K562 (cell line): ENCODE measurements at regions not wholly inside any gene's neighbourhood (a gene's known extent, or its start where the extent isn't known, plus 50 kb on each side); places are given as distances from the start of the nearest gene placed in this dataset.

Experiments
- ATAC-seq: fragments of 200-7000 bp; cut with Tn5 transposase; 3 replicates; pipeline ENCODE4 v1.9.1; 2020; ENCODE audit warnings: moderate library complexity
- BruUV-seq: library from RNA; stranded (reverse); fragments of 400-500 nt; replicated peaks from 2 replicates; lab custom pipeline; 2021; lab: Mats Ljungman, UMichigan
- CTCF ChIA-PET: fragments of 300-600 bp; formaldehyde crosslinking; extraction: SDS; loops from one replicate; lab custom pipeline; 2021; ENCODE audit warnings: low intra/inter-chr PET ratio; lab: Yijun Ruan, JAX
- POLR2A ChIA-PET: fragments of 300-600, 350-650 bp; sonication (Branson Sonifier 250); formaldehyde crosslinking; extraction: SDS; loops from one replicate; lab custom pipeline; 2021; ENCODE audit warnings: antibody characterized with exemption, inconsistent platforms; lab: Yijun Ruan, JAX
- DNase-seq, 4 experiments: peaks; one replicate each; pipeline versions ENCODE4 v3.0.0 to v3.0.0-alpha.2; 2011 to 2018; ENCODE audit warnings: low spot score in 3 of 4, mixed read lengths in 3 of 4; ENCODE audit errors: extremely low read depth in 1 of 4
- FAIRE-seq: peaks from 2 replicates; lab custom pipeline; 2011; peaks lifted over from hg19 to GRCh38; lab: Jason Lieb, UNC
- H2AFZ ChIP-seq: 2 replicates; pipeline ENCODE4 v1.6.0; 2011; ENCODE audit warnings: low read depth, low read length, control low read depth, inconsistent platforms
- H3K27ac ChIP-seq: fragments of 200-600 bp; 3 replicates; pipeline ENCODE4 v1.8.0; 2011; ENCODE audit warnings: low read depth, mild to moderate bottlenecking, control low read depth, inconsistent platforms, low read length, moderate library complexity, mixed read lengths; ENCODE audit errors: extremely low read depth
- H3K27me3 ChIP-seq, 2 experiments: fragments of 300-600 bp in 1 of 2; 2 replicates in 1 of 2; 3 replicates in 1 of 2; pipeline versions ENCODE4 v1.6.0 to v1.8.0; 2011; ENCODE audit warnings: inconsistent platforms in 2 of 2, low read length in 2 of 2, mild to moderate bottlenecking in 1 of 2, mixed read lengths in 1 of 2, moderate library complexity in 1 of 2; ENCODE audit not compliant: control insufficient read depth in 2 of 2, insufficient read depth in 2 of 2
- H3K36me3 ChIP-seq: fragments of 300-600 bp; 3 replicates; pipeline ENCODE4 v1.8.0; 2011; ENCODE audit warnings: mild to moderate bottlenecking, low read length, inconsistent platforms; ENCODE audit not compliant: control insufficient read depth, insufficient read depth
- H3K4me1 ChIP-seq, 2 experiments: fragments of 200-600 bp in 1 of 2; replicated peaks in 1 of 2; 2 replicates in 1 of 2; 3 replicates in 1 of 2; pipeline versions ENCODE4 v1.5.1 to v1.8.0; 2011; ENCODE audit warnings: inconsistent platforms in 2 of 2, low read length in 2 of 2, mild to moderate bottlenecking in 1 of 2, mixed read lengths in 1 of 2, moderate library complexity in 1 of 2; ENCODE audit not compliant: control insufficient read depth in 2 of 2, insufficient read depth in 2 of 2
- H3K4me2 ChIP-seq: 2 replicates; pipeline ENCODE4 v1.6.1; 2011; ENCODE audit warnings: low read length, control low read depth, inconsistent platforms, mixed read lengths; ENCODE audit not compliant: insufficient read depth
- H3K4me3 ChIP-seq: fragments of 200-600 bp; sonication (generic), shearing (Covaris generic); 2 replicates; pipeline ENCODE4 v1.5.1; 2016; ENCODE audit warnings: control low read depth, inconsistent platforms
- H3K79me2 ChIP-seq: fragments of 200-600 bp; 3 replicates; pipeline ENCODE4 v1.8.0; 2011; ENCODE audit warnings: low read length, inconsistent platforms; ENCODE audit not compliant: control insufficient read depth, insufficient read depth
- H3K9ac ChIP-seq, 2 experiments: 2 replicates each; pipeline versions ENCODE4 v1.6.0 to v1.6.1; 2011; ENCODE audit warnings: low read depth in 2 of 2, low read length in 2 of 2, control low read depth in 1 of 2, inconsistent platforms in 1 of 2, mild to moderate bottlenecking in 1 of 2, mixed read lengths in 1 of 2; ENCODE audit not compliant: insufficient read depth in 1 of 2
- H3K9me1 ChIP-seq: one replicate; pipeline ENCODE4 v1.6.0; 2011; ENCODE audit warnings: inconsistent platforms, mild to moderate bottlenecking, low read length, moderate library complexity; ENCODE audit not compliant: control insufficient read depth, insufficient read depth
- H3K9me3 ChIP-seq: replicated peaks from 2 replicates; pipeline ENCODE4 v1.5.1; 2011; ENCODE audit warnings: low read depth, low read length, inconsistent platforms; ENCODE audit not compliant: control insufficient read depth, insufficient read depth
- H4K20me1 ChIP-seq: replicated peaks from 2 replicates; pipeline ENCODE4 v1.6.1; 2011; ENCODE audit warnings: low read length, inconsistent platforms, mixed read lengths; ENCODE audit not compliant: control insufficient read depth, insufficient read depth
- ADNP ChIP-seq: fragments of 200-800 bp; sonication (Bioruptor generic); IDR thresholded peaks from 2 replicates; pipeline ENCODE4 v1.6.1; 2016; ENCODE audit warnings: missing genetic modification characterization, missing compliant biosample characterization
- HIVEP1 ChIP-seq: fragments of 250-450 bp; sonication (Bioruptor Pico); IDR thresholded peaks from 2 replicates; pipeline ENCODE4 v1.4.0; 2020; ENCODE audit warnings: mild to moderate bottlenecking
- HNRNPK ChIP-seq: fragments of 200-400 bp; formaldehyde crosslinking; IDR thresholded peaks from one replicate; pipeline ENCODE4 v1.6.1; 2018; ENCODE audit warnings: mild to moderate bottlenecking, low read depth, low read length; ENCODE audit not compliant: poor library complexity, severe bottlenecking
- JUN ChIP-seq, 2 experiments: sonication (generic) in 1 of 2; formaldehyde crosslinking in 1 of 2; IDR thresholded peaks; 2 replicates each; pipeline versions ENCODE4 v1.6.1 to v1.8.0; 2012 to 2022; ENCODE audit warnings: borderline replicate concordance in 2 of 2, mild to moderate bottlenecking in 2 of 2, improper control_type of control experiment in 1 of 2, low read depth in 1 of 2, low read length in 1 of 2, missing genetic modification reagents in 1 of 2
- MECOM ChIP-seq: fragments of 250-450 bp; sonication (Bioruptor Pico); IDR thresholded peaks from 2 replicates; pipeline ENCODE4 v1.8.0; 2022; ENCODE audit warnings: inconsistent platforms
- MYC ChIP-seq, 2 experiments: fragments of 250-450 bp in 1 of 2; sonication (Bioruptor Pico) in 1 of 2; IDR thresholded peaks; 2 replicates each; pipeline versions ENCODE4 v1.5.1 to v1.6.1; 2012 to 2021; ENCODE audit warnings: low read depth in 2 of 2, borderline replicate concordance in 1 of 2, improper control_type of control experiment in 1 of 2, low read length in 1 of 2, mild to moderate bottlenecking in 1 of 2, moderate library complexity in 1 of 2
- NCOA1 ChIP-seq: fragments of 450-650 bp; IDR thresholded peaks from 2 replicates; pipeline ENCODE4 v1.6.1; 2016; ENCODE audit warnings: low read depth
- NFXL1 ChIP-seq: fragments of 450-650 bp; formaldehyde crosslinking; IDR thresholded peaks from 2 replicates; pipeline ENCODE4 v1.4.0; 2021; ENCODE audit warnings: mild to moderate bottlenecking
- SREBF2 ChIP-seq: sonication (generic); formaldehyde crosslinking; IDR thresholded peaks from 2 replicates; pipeline ENCODE4 v1.4.0; 2020; ENCODE audit warnings: mild to moderate bottlenecking, missing genetic modification reagents
- TGIF2 ChIP-seq: sonication (generic); formaldehyde crosslinking; IDR thresholded peaks from 2 replicates; pipeline ENCODE4 v1.8.1; 2022; ENCODE audit warnings: mild to moderate bottlenecking, missing genetic modification reagents, moderate library complexity
- ZFP30 ChIP-seq: fragments of 250-450 bp; sonication (Bioruptor Pico); IDR thresholded peaks from 2 replicates; pipeline ENCODE4 v1.8.0; 2022; ENCODE audit warnings: moderate library complexity, mild to moderate bottlenecking, inconsistent platforms, borderline replicate concordance
- whole genome bisulfite sequencing: fragments of 100-300 bp; shearing (Covaris generic); methylation state at CpG from one replicate; pipeline ENCODE4 v1.1.6; 2016; ENCODE audit warnings: low coverage, mixed read lengths; ENCODE audit not compliant: insufficient coverage; ENCODE audit errors: missing lambda C conversion rate; 5-methylcytosine and 5-hydroxymethylcytosine counted together
- in situ Hi-C: fragments of 300-500 bp; cut with MboI; formaldehyde crosslinking; loops from 4 replicates; pipeline ENCODE4 v1.15.0; 2018; ENCODE audit warnings: inconsistent platforms, mixed read lengths
- intact Hi-C: fragments of 100-400 bp; cut with micrococcal nuclease; formaldehyde crosslinking; loops from 2 replicates; pipeline ENCODE4 v1.14.2; 2022
- TF ChIP-seq, protein P1 (sequence below): fragments of 250-450 bp; sonication (Bioruptor Pico); IDR thresholded peaks from 2 replicates; pipeline ENCODE4 v1.4.0; 2020

DNA sequence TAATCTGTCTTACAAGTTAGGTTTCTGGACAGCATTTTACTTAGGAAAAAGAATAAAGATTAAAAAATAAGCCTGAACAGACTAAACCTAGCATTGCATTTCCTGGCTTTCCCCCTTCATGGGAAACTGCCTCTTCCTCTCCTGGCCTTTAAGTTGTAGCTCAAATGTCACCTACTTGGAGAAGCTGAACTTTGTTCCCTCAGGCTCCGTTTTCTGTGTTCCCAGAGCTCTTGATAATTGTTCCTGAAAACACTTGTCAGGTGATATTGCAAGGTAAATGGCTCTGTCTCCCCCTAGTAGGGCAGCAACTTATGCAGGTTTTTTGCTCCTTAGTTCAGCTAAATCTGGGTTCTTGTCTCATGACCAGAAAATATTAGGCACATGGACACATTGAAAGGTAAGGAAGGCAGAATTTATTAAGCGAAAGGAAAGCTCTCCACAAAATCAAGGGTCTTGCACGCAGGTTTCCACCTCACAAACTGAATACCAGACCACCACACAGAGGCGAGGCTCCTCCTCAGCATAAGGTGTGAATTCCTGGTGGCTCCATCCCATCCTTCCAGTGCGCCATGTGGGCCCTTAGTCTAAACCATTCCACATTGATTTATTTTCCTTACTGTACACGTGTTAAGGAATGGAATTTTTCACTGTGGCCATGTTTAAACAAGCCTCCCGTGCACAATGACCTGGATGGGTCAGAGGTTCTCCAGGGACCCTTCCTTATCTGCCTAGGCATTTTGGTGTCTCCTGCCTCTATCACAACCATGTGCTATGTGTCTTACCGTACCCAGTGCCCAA lies 229.3 kb downstream of the HNMT start:
- H3K4me2 ChIP-seq = no peak overlapping the region
- under 1% methylated on average over 8 of the region's 8 CpGs for WGBS
- POLR2A ChIA-PET = interaction anchor here (0.7 to 1.1 kb wide), 2 partner anchors 93 to 1179 kb away, joined by 3 read pairs; no protein-coding TSS in a partner anchor

More for the DNA sequence above, 229.3 kb downstream of the HNMT start:
- FAIRE-seq (no peak), ATAC-seq (no peak), DNase-seq (no peak)
- no peaks in the 10 kb centered on the region for H3K36me3 ChIP-seq
- H3K4me3 ChIP-seq = no peak overlapping the region
- TF ChIP-seq NFXL1 (CRISPR knock-in tag) = no peak
- TF ChIP-seq HNRNPK = no peak
- TF ChIP-seq SREBF2 = no peak
- no peak for TF ChIP-seq MYC (IDR thresholded peaks at IDR 0.05; ENCODE audit: low read depth, low read length)
- no peak for TF ChIP-seq MYC (CRISPR knock-in tag; IDR thresholded peaks at IDR 0.05; ENCODE audit: borderline replicate concordance, low read depth)
- TF ChIP-seq, protein P1, sequence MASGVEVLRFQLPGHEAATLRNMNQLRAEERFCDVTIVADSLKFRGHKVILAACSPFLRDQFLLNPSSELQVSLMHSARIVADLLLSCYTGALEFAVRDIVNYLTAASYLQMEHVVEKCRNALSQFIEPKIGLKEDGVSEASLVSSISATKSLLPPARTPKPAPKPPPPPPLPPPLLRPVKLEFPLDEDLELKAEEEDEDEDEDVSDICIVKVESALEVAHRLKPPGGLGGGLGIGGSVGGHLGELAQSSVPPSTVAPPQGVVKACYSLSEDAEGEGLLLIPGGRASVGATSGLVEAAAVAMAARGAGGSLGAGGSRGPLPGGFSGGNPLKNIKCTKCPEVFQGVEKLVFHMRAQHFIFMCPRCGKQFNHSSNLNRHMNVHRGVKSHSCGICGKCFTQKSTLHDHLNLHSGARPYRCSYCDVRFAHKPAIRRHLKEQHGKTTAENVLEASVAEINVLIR (CRISPR knock-in tag) = no peak
- TF ChIP-seq NCOA1 = no peak
- no peak for TF ChIP-seq JUN (IDR thresholded peaks at IDR 0.05; ENCODE audit: borderline replicate concordance, low read depth, low read length)
- no peak for TF ChIP-seq JUN (CRISPR knock-in tag; IDR thresholded peaks at IDR 0.05; ENCODE audit: borderline replicate concordance)
- no peak for TF ChIP-seq ZFP30 (CRISPR knock-in tag)
- no peak for TF ChIP-seq TGIF2
- TF ChIP-seq MECOM (CRISPR knock-in tag) = no peak
- TF ChIP-seq HIVEP1 (CRISPR knock-in tag) = no peak
- TF ChIP-seq ADNP (tag) = no peak
- in situ Hi-C loops (no loop called here), intact Hi-C loops (no loop called here)
- no peaks in the 10 kb centered on the region for H4K20me1 ChIP-seq
- CTCF ChIA-PET = no interaction called here
- H3K27me3 ChIP-seq = no peaks in the 10 kb centered on the region
- H3K9me3 ChIP-seq = no peaks in the 10 kb centered on the region
- no peaks in the 10 kb centered on the region for H3K9me1 ChIP-seq
- BruUV-seq = no TSS peak
- no peak overlapping the region for H3K9ac ChIP-seq
- H3K4me1 ChIP-seq = no peaks in the 10 kb centered on the region
- no peak overlapping the region for H2AFZ ChIP-seq
- H3K79me2 ChIP-seq = no peaks in the 10 kb centered on the region
- no peak overlapping the region for H3K27ac ChIP-seq
